Esophagus squamous epithelium (tissue), 5 donors: ENCODE measurements at regions not wholly inside any gene's neighbourhood (a gene's known extent, or its start where the extent isn't known, plus 50 kb on each side); places are given as distances from the start of the nearest gene placed in this dataset.
A peak's percentile ranks its signal among the peaks of the same experiment; 100 is the strongest.

Experiments used
- DNase-seq: peaks from one replicate; lab custom pipeline; 2025; lab: John Stamatoyannopoulos, UW
- H3K27ac ChIP-seq, 4 donors: fragments of 200-600 bp; sonication (generic); one replicate each; pipeline ENCODE4 v1.5.1; 2016 to 2019; ENCODE audit warnings: mild to moderate bottlenecking in 1 of 4
- H3K27me3 ChIP-seq, 4 donors: fragments of 200-600 bp; sonication (generic); 1 replicate in 3 of 4; 2 replicates in 1 of 4; pipeline versions ENCODE4 v1.5.1 to v1.6.0; 2017 to 2021; ENCODE audit warnings: antibody characterized with exemption in 1 of 4
- H3K36me3 ChIP-seq, 3 donors: fragments of 200-600 bp; sonication (generic); one replicate each; pipeline ENCODE4 v1.5.1; 2016 to 2019
- H3K4me1 ChIP-seq, 3 donors: fragments of 200-600 bp; sonication (generic); one replicate each; pipeline ENCODE4 v1.5.1; 2017 to 2019
- H3K4me3 ChIP-seq, 4 donors: fragments of 200-600 bp; sonication (generic); 1 replicate in 3 of 4; 2 replicates in 1 of 4; pipeline ENCODE4 v1.5.1; 2016 to 2019; ENCODE audit warnings: mild to moderate bottlenecking in 2 of 4, moderate library complexity in 1 of 4
- H3K9me3 ChIP-seq, 3 donors: fragments of 200-600 bp; sonication (generic); one replicate each; pipeline ENCODE4 v1.5.1; 2016 to 2019
- CTCF ChIP-seq, 6 experiments: fragments of 450-650 bp in 4 of 6; fragments of 200-600 bp in 2 of 6; sonication (generic) in 2 of 6; IDR thresholded peaks; one replicate each; pipeline ENCODE4 v1.5.1; 2016 to 2019; ENCODE audit warnings: antibody characterized with exemption in 6 of 6, mild to moderate bottlenecking in 4 of 6, moderate library complexity in 4 of 6
- POLR2A ChIP-seq, 4 donors: fragments of 450-650 bp; IDR thresholded peaks; one replicate each; pipeline ENCODE4 v1.6.1; 2017; ENCODE audit warnings: antibody characterized with exemption in 4 of 4, mild to moderate bottlenecking in 4 of 4, moderate library complexity in 3 of 4
- WGBS, 2 donors: methylation state at CpG; one replicate each; pipeline ENCODE4 v1.1.5; 2018; 5-methylcytosine and 5-hydroxymethylcytosine counted together
- intact Hi-C: fragments of 100-400 bp; cut with DNase I; formaldehyde crosslinking; loops from one replicate; pipeline ENCODE4 v1.15.0; 2022
- donor health status: DM: yes; HTN: yes; CAD: no.

GRCh38 chr5:57700484-57700883 lies 217.9 kb upstream of the ACTBL2 start:
- TF ChIP-seq POLR2A (IDR thresholded peaks at IDR 0.05) (no peak), CTCF (IDR thresholded peaks at IDR 0.05) (no peak)
- H3K4me3 ChIP-seq = no peak overlapping the region
- WGBS, 2 donors = 87 to 93% methylated on average over 2 of the region's 2 CpGs
- intact Hi-C loops = no loop called here
- no peak for DNase-seq
- H3K27me3 ChIP-seq = no peaks in the 10 kb centered on the region
- H3K36me3 ChIP-seq = no peaks in the 10 kb centered on the region
- peaks cover 0 to 18% (median 6%) of the 10 kb centered on the region in 3 donors for H3K4me1 ChIP-seq
- H3K9me3 ChIP-seq = no peaks in the 10 kb centered on the region
- no peak overlapping the region for H3K27ac ChIP-seq

- DNase-seq = no peak
- H3K27ac ChIP-seq = no peak overlapping the region
- 93 to 96% methylated on average over 3 of the region's 3 CpGs for WGBS, 2 donors
Measured at GRCh38 chr5:57700072-57700471, 217.5 kb upstream of the ACTBL2 start.

GRCh38 chr5:57698802-57699201 lies 216.2 kb upstream of the ACTBL2 start:
- TF ChIP-seq POLR2A (IDR thresholded peaks at IDR 0.05) (no peak), CTCF (IDR thresholded peaks at IDR 0.05) (no peak)
- Histone ChIP-seq H3K27ac (no peak overlapping the region), H3K9me3 (no peaks in the 10 kb centered on the region), H3K27me3 (no peaks in the 10 kb centered on the region), H3K4me1 (peaks cover 0 to 35% (median 20%) of the 10 kb centered on the region in 3 donors), H3K4me3 (no peak overlapping the region), H3K36me3 (no peaks in the 10 kb centered on the region)
- DNase-seq = no peak
- intact Hi-C loops = no loop called here

More at GRCh38 chr5:57700072-57700471, 217.5 kb upstream of the ACTBL2 start:
- no peaks in the 10 kb centered on the region for H3K27me3 ChIP-seq
- no peaks in the 10 kb centered on the region for H3K9me3 ChIP-seq
- H3K4me3 ChIP-seq = no peak overlapping the region
- no peak for TF ChIP-seq CTCF (IDR thresholded peaks at IDR 0.05)
- no peak for TF ChIP-seq POLR2A (IDR thresholded peaks at IDR 0.05)
- H3K4me1 ChIP-seq = peaks cover 0 to 22% (median 11%) of the 10 kb centered on the region in 3 donors
- intact Hi-C loops = no loop called here
- no peaks in the 10 kb centered on the region for H3K36me3 ChIP-seq

GRCh38 chr5:57698086-57698485 lies 215.5 kb upstream of the ACTBL2 start:
- TF ChIP-seq CTCF (IDR thresholded peaks at IDR 0.05) = no peak
- TF ChIP-seq POLR2A (IDR thresholded peaks at IDR 0.05) = no peak
- WGBS, 2 donors = 80 to 83% methylated on average over 2 of the region's 2 CpGs

GRCh38 chr5:57696825-57697570 lies 214.4 kb upstream of the ACTBL2 start:
- Histone ChIP-seq H3K9me3 (no peaks in the 10 kb centered on the region), H3K4me3 (no peak overlapping the region), H3K27ac (peak overlapping the region in 3 of 4 donors; percentile 51 to 77 (median 75)), H3K27me3 (no peaks in the 10 kb centered on the region), H3K4me1 (peaks cover 0 to 49% (median 22%) of the 10 kb centered on the region in 3 donors), H3K36me3 (no peaks in the 10 kb centered on the region)
- TF ChIP-seq POLR2A (IDR thresholded peaks at IDR 0.05) (no peak), CTCF (IDR thresholded peaks at IDR 0.05) (no peak)
- 59 to 73% methylated on average over 4 of the region's 4 CpGs for WGBS, 2 donors
- DNase-seq = no peak
- intact Hi-C loops = no loop called here

More at GRCh38 chr5:57698086-57698485, 215.5 kb upstream of the ACTBL2 start:
- no peaks in the 10 kb centered on the region for H3K36me3 ChIP-seq
- intact Hi-C loops = no loop called here
- no peak for DNase-seq
- H3K4me3 ChIP-seq = no peak overlapping the region
- no peaks in the 10 kb centered on the region for H3K9me3 ChIP-seq
- H3K4me1 ChIP-seq = peaks cover 0 to 42% (median 20%) of the 10 kb centered on the region in 3 donors
- peak overlapping the region in 2 of 4 donors; percentile 23 to 35 for H3K27ac ChIP-seq
- H3K27me3 ChIP-seq = no peaks in the 10 kb centered on the region
